Mesothelial cell of epicardium (in vitro differentiated cells): ENCODE measurements at regions not wholly inside any gene's neighbourhood (a gene's known extent, or its start where the extent isn't known, plus 50 kb on each side); places are given as distances from the start of the nearest gene placed in this dataset.

Experiments
- DNase-seq, 2 experiments: peaks; one replicate each; pipeline ENCODE4 v3.0.0; 2021; ENCODE audit warnings: low spot score in 2 of 2; ENCODE audit not compliant: unreplicated experiment in 2 of 2
- H3K27ac Mint-ChIP-seq: 2 replicates; pipeline ENCODE4 v1.8.0; 2021; ENCODE audit warnings: mixed read lengths
- H3K27me3 Mint-ChIP-seq: 2 replicates; pipeline ENCODE4 v1.8.0; 2021; ENCODE audit warnings: low read depth, mixed read lengths
- H3K36me3 Mint-ChIP-seq: 2 replicates; pipeline ENCODE4 v1.8.0; 2021; ENCODE audit warnings: mixed read lengths
- H3K4me1 Mint-ChIP-seq: 2 replicates; pipeline ENCODE4 v1.8.0; 2021; ENCODE audit warnings: mixed read lengths
- H3K4me3 Mint-ChIP-seq: 2 replicates; pipeline ENCODE4 v1.8.0; 2021; ENCODE audit warnings: mild to moderate bottlenecking, moderate library complexity, mixed read lengths
- H3K9me3 Mint-ChIP-seq: 2 replicates; pipeline ENCODE4 v1.8.0; 2021; ENCODE audit warnings: mixed read lengths
- TF ChIP-seq, protein P1 (sequence below): fragments of 200-600 bp; sonication (generic); IDR thresholded peaks from one replicate; pipeline ENCODE4 v1.5.0; 2021; ENCODE audit warnings: antibody characterized with exemption; ENCODE audit not compliant: unreplicated experiment

DNA sequence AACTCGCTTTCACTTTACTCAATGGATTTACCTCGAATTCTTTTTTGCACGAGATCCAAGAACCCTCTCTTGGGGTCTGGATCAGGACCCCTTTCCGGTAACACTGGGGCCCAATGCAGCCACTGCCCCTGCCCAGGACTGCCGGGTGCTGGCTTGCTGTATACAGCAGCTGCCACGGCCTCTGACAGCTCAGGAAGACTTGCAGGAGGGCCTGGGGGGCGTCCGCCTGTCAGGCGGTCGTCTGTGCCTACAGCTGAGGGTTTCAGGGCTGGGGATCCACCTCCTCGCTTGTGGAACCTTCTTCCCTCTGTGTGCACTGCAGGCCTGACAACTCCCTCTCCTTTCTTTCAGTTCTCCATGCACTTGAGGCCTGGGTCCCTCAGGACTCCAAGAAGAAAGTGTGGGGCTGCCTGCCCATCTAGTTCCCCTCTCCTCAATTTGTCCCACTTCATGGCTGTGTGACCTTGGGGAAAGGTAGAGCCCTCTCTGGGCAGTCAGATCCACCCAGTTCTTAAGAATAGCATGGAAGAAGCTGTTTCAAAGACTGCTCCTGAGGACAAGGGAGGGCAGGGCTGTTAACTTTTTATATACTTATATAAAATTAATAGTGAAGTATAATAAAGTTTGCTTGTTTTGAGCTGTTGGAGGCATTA lies 75.0 kb upstream of the LGSN start:
- TF ChIP-seq, protein P1, sequence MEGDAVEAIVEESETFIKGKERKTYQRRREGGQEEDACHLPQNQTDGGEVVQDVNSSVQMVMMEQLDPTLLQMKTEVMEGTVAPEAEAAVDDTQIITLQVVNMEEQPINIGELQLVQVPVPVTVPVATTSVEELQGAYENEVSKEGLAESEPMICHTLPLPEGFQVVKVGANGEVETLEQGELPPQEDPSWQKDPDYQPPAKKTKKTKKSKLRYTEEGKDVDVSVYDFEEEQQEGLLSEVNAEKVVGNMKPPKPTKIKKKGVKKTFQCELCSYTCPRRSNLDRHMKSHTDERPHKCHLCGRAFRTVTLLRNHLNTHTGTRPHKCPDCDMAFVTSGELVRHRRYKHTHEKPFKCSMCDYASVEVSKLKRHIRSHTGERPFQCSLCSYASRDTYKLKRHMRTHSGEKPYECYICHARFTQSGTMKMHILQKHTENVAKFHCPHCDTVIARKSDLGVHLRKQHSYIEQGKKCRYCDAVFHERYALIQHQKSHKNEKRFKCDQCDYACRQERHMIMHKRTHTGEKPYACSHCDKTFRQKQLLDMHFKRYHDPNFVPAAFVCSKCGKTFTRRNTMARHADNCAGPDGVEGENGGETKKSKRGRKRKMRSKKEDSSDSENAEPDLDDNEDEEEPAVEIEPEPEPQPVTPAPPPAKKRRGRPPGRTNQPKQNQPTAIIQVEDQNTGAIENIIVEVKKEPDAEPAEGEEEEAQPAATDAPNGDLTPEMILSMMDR: no peak
- H3K36me3 Mint-ChIP-seq: no peaks in the 10 kb centered on the region

DNA sequence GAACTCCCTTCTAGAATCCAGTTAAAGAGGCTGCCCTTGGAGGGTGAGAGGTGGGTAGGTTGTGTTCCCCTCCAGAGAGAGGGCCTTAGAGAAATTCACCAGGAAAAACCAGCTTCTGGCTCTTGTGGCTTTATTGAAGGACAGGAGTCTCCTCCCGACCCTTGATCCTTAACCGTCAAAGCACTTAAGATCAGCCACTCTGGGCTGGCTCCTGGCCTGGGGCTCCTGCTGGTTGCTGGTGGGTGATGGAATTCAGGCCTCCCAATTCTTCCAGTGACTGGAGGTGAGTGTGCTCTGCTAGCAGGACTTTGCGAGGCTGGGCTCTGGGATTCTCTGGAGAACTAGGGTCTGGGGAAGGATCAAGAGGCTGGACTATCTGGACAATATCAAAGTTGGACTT lies 75.6 kb upstream of the LGSN start:
- peaks cover 2% of the 10 kb centered on the region for H3K27me3 Mint-ChIP-seq
- no peak overlapping the region for H3K4me3 Mint-ChIP-seq
- no peaks in the 10 kb centered on the region for H3K36me3 Mint-ChIP-seq
- no peak overlapping the region for H3K27ac Mint-ChIP-seq
- H3K9me3 Mint-ChIP-seq: no peaks in the 10 kb centered on the region
- TF ChIP-seq, protein P1: no peak
- no peaks in the 10 kb centered on the region for H3K4me1 Mint-ChIP-seq
- DNase-seq: no peak

More for the DNA sequence above, 75.0 kb upstream of the LGSN start:
- DNase-seq: no peak
- H3K27ac Mint-ChIP-seq: no peak overlapping the region
- H3K9me3 Mint-ChIP-seq: no peaks in the 10 kb centered on the region
- no peaks in the 10 kb centered on the region for H3K4me1 Mint-ChIP-seq
- H3K27me3 Mint-ChIP-seq: peaks cover 2% of the 10 kb centered on the region
- H3K4me3 Mint-ChIP-seq: no peak overlapping the region

DNA sequence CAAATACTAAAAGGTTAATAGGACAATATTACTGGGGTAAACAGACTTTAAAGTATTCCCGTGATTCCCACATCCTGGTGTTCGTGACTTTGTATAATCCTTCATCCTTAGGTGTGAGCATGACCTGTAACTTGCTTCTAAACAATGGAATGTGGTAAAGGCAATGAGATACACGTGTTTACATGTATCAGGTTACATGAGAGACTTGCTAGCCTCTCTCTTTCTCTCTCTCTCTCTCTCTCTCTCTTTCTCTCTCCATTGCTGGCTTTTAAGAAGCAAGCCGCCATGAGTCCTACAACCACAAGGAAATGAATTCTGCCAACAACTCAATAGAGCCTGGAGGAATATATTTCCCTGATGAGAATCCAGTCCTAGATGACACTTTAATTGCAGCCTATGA lies 83.9 kb upstream of the LGSN start:
- Mint-ChIP-seq H3K4me3 (no peak overlapping the region), H3K27me3 (peaks cover 2% of the 10 kb centered on the region), H3K4me1 (no peaks in the 10 kb centered on the region), H3K9me3 (no peaks in the 10 kb centered on the region), H3K36me3 (no peaks in the 10 kb centered on the region), H3K27ac (no peak overlapping the region)
- TF ChIP-seq, protein P1: no peak
- DNase-seq: no peak

DNA sequence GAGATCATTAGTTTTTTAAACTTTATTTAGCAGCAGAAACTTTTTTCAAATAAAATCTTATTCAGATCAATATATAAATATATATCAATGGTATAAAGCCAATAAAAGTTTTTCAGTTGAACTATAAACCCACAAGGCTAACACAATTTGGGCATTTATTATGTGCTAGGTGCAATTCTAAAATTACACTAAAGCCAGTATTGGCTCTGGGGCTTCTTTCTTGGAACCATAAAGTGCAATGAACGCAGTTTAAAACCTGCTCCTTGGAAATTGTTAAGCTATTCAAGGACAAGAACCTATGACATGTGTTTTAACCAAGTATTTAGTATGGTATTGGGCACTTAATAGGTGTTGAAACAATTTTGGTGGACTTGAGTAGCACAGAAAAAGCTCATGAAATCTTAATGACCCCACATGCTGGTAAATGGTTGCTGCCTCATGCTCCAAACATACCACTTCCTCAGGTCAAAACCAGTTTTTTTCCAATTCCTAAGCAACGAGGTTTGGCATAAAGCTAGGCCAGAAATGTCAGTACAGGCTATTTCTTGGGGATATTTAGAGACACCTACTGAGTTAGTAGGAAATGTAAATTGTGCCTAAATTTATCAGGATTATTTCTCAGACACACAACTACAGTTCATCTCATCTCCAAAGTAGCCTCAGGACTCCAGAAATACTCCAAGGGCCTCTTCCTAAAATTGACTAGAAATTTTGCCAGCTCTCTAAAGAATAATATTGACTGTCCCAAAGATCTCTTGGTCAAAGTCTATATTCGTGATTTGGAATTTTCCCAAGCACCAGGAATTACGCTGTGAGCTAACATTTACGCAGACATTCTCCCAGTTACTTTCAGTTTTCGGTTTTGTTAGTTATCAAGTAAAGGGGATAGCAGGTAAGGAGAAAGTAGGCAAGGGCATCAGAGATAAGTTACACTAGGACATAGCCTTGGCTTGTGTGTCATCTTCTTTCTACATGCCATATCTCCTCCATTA lies 90.9 kb upstream of the LGSN start:
- TF ChIP-seq, protein P1: no peak
- Mint-ChIP-seq H3K27ac (no peak overlapping the region), H3K4me1 (no peaks in the 10 kb centered on the region), H3K4me3 (no peak overlapping the region), H3K27me3 (peaks cover 2% of the 10 kb centered on the region), H3K9me3 (no peaks in the 10 kb centered on the region), H3K36me3 (no peaks in the 10 kb centered on the region)
- DNase-seq: no peak

DNA sequence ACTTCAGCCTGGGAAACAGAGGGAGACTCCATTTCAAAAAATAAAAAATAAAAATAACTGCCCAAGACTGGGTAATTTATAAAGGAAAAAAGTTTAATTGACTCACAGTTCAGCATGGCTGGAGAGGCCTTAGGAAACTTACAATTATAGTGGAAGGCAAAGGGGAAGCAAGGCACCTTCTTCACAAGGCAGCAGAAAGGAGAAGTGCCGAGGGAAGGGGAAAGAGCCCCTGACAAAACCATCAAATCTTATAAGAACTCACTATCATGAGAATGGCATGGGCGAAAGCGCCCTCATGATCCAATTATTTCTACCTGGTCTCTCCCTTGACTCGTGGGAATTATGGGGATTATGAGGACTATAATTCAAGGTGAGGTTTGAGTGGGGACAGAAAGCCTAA lies 95.5 kb upstream of the LGSN start:
- no peaks in the 10 kb centered on the region for H3K4me1 Mint-ChIP-seq
- H3K27me3 Mint-ChIP-seq: no peaks in the 10 kb centered on the region
- H3K9me3 Mint-ChIP-seq: no peaks in the 10 kb centered on the region
- DNase-seq: no peak
- no peaks in the 10 kb centered on the region for H3K36me3 Mint-ChIP-seq
- no peak overlapping the region for H3K27ac Mint-ChIP-seq
- TF ChIP-seq, protein P1: no peak
- no peak overlapping the region for H3K4me3 Mint-ChIP-seq
